ENCODE measurements at regions not wholly inside any gene's neighbourhood (a gene's known extent, or its start where the extent isn't known, plus 50 kb on each side); places are given as distances from the start of the nearest gene placed in this dataset.
"Not testable (repeated sequence)": the region's sequence is repeated elsewhere in the genome, so short reads cannot be mapped to it uniquely, and the experiment has no call there.

DNA sequence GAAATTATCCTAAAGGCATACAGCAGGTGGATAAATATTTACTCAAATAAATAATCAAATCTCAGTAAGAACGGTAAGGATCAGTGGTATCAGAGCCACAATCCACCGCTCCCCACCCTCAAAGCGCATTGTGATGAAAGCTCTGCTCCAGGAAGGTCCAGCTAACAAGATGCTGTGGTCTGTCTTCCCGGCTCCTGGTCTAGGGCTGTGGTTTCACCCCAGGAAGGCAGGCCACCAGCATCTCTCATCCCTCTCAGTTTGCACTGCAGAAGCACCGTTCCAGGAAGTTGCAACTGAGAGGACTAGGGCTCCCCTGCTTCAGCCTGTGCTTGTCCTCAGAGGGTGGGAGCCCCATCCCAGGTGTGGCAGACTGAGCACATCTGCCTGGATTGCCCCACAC lies 86.1 kb upstream of the SAMD11 start:
- H3K14ac ChIP-seq (ENCODE audit: insufficient read length); H3K4ac ChIP-seq (replicated peaks; ENCODE audit: insufficient read length, low read depth, low read length); H4K91ac ChIP-seq (replicated peaks; ENCODE audit: insufficient read length, low read length); H4K8ac ChIP-seq (ENCODE audit: extremely low read depth, insufficient read depth, low read length); H2BK15ac ChIP-seq (ENCODE audit: low read length); FAIRE-seq; H3K18ac ChIP-seq (ENCODE audit: extremely low read depth, low read length); H2BK20ac ChIP-seq (ENCODE audit: low read length); H2AK5ac ChIP-seq (ENCODE audit: low read depth, low read length); DNase-seq (ENCODE audit: low read depth in 1 of 2, low spot score in 2 of 2); H3K79me2 ChIP-seq (ENCODE audit: control insufficient read depth in 1 of 2, insufficient read depth in 2 of 2, low read length in 2 of 2); H3K23me2 ChIP-seq (ENCODE audit: low read depth, low read length); H3K27ac ChIP-seq (ENCODE audit: low read depth, low read length); H3K4me3 ChIP-seq (ENCODE audit: extremely low read depth in 1 of 4, insufficient read depth in 2 of 4, low read depth in 3 of 4, low read length in 4 of 4); H2BK120ac ChIP-seq (replicated peaks; ENCODE audit: low read depth, low read length); H3K36me3 ChIP-seq (ENCODE audit: control insufficient read depth in 2 of 4, insufficient read depth in 4 of 4, low read length in 3 of 4); H2BK12ac ChIP-seq (ENCODE audit: low read depth, low read length); H3K9me3 ChIP-seq (ENCODE audit: insufficient read depth in 2 of 2, low read depth in 1 of 2, low read length in 1 of 2); POLR2A ChIA-PET (ENCODE audit: partially characterized antibody); H4K20me1 ChIP-seq (replicated peaks in 1 of 2; ENCODE audit: control insufficient read depth in 1 of 2, insufficient read depth in 2 of 2, low read length in 2 of 2); H3K56ac ChIP-seq (replicated peaks; ENCODE audit: insufficient read length, low read depth, low read length); H3K23ac ChIP-seq (ENCODE audit: insufficient read length); H3K79me1 ChIP-seq (ENCODE audit: low read depth, low read length); H2AFZ ChIP-seq (ENCODE audit: low read length); H3K9ac ChIP-seq (replicated peaks in 1 of 4; ENCODE audit: extremely low read depth in 1 of 4, low read depth in 3 of 4, low read length in 3 of 4); H3K4me2 ChIP-seq (ENCODE audit: insufficient read depth in 1 of 2, low read depth in 2 of 2, low read length in 2 of 2); H3K4me1 ChIP-seq (replicated peaks in 1 of 4; ENCODE audit: control insufficient read depth in 3 of 4, insufficient read depth in 4 of 4, low read length in 3 of 4); H4K5ac ChIP-seq (ENCODE audit: insufficient read length, low read depth, low read length); H3K27me3 ChIP-seq (replicated peaks in 1 of 4; ENCODE audit: control insufficient read depth in 3 of 4, extremely low read depth in 1 of 4, insufficient read depth in 3 of 4, low read length in 3 of 4); H2BK5ac ChIP-seq (ENCODE audit: low read depth, low read length): not testable (repeated sequence)
- CTCF ChIA-PET (ENCODE audit: partially characterized antibody): interaction anchor here (0.6 kb wide), 1 partner anchor 32 kb away, joined by 3 read pairs; no protein-coding TSS in a partner anchor
- 91% methylated on average over 5 of the region's 5 CpGs; no CpG with 5 or more reads in 1 of the 2 experiments for WGBS, 2 experiments (ENCODE audit: extremely low coverage in 1 of 2, insufficient coverage in 1 of 2, insufficient read length in 1 of 2, insufficient replicate concordance in 2 of 2, low coverage in 1 of 2, low lambda C conversion rate in 2 of 2, missing lambda C conversion rate in 1 of 2)

GRCh38 chr1:838291-838690 lies 85.4 kb upstream of the SAMD11 start:
- DNase-seq (ENCODE audit: low read depth in 1 of 2, low spot score in 2 of 2); H4K20me1 ChIP-seq (replicated peaks in 1 of 2; ENCODE audit: control insufficient read depth in 1 of 2, insufficient read depth in 2 of 2, low read length in 2 of 2); FAIRE-seq; H3K9me3 ChIP-seq (ENCODE audit: insufficient read depth in 2 of 2, low read depth in 1 of 2, low read length in 1 of 2); H2BK20ac ChIP-seq (ENCODE audit: low read length); H2AFZ ChIP-seq (ENCODE audit: low read length); H3K79me2 ChIP-seq (ENCODE audit: control insufficient read depth in 1 of 2, insufficient read depth in 2 of 2, low read length in 2 of 2); H3K4ac ChIP-seq (replicated peaks; ENCODE audit: insufficient read length, low read depth, low read length); POLR2A ChIA-PET (ENCODE audit: partially characterized antibody); H3K4me2 ChIP-seq (ENCODE audit: insufficient read depth in 1 of 2, low read depth in 2 of 2, low read length in 2 of 2); H3K56ac ChIP-seq (replicated peaks; ENCODE audit: insufficient read length, low read depth, low read length); H2BK12ac ChIP-seq (ENCODE audit: low read depth, low read length); H3K14ac ChIP-seq (ENCODE audit: insufficient read length); H4K8ac ChIP-seq (ENCODE audit: extremely low read depth, insufficient read depth, low read length); H3K27me3 ChIP-seq (replicated peaks in 1 of 4; ENCODE audit: control insufficient read depth in 3 of 4, extremely low read depth in 1 of 4, insufficient read depth in 3 of 4, low read length in 3 of 4); CTCF ChIA-PET (ENCODE audit: partially characterized antibody); H2BK5ac ChIP-seq (ENCODE audit: low read depth, low read length); H3K18ac ChIP-seq (ENCODE audit: extremely low read depth, low read length); H2BK15ac ChIP-seq (ENCODE audit: low read length); H2BK120ac ChIP-seq (replicated peaks; ENCODE audit: low read depth, low read length); H3K23ac ChIP-seq (ENCODE audit: insufficient read length); H2AK5ac ChIP-seq (ENCODE audit: low read depth, low read length); H3K36me3 ChIP-seq (ENCODE audit: control insufficient read depth in 2 of 4, insufficient read depth in 4 of 4, low read length in 3 of 4); H4K5ac ChIP-seq (ENCODE audit: insufficient read length, low read depth, low read length); H3K23me2 ChIP-seq (ENCODE audit: low read depth, low read length); H3K9ac ChIP-seq (replicated peaks in 1 of 4; ENCODE audit: extremely low read depth in 1 of 4, low read depth in 3 of 4, low read length in 3 of 4); H3K79me1 ChIP-seq (ENCODE audit: low read depth, low read length); H3K4me3 ChIP-seq (ENCODE audit: extremely low read depth in 1 of 4, insufficient read depth in 2 of 4, low read depth in 3 of 4, low read length in 4 of 4); H4K91ac ChIP-seq (replicated peaks; ENCODE audit: insufficient read length, low read length); H3K4me1 ChIP-seq (replicated peaks in 1 of 4; ENCODE audit: control insufficient read depth in 3 of 4, insufficient read depth in 4 of 4, low read length in 3 of 4); H3K27ac ChIP-seq (ENCODE audit: low read depth, low read length): not testable (repeated sequence)
- WGBS, 2 experiments (ENCODE audit: extremely low coverage in 1 of 2, insufficient coverage in 1 of 2, insufficient read length in 1 of 2, insufficient replicate concordance in 2 of 2, low coverage in 1 of 2, low lambda C conversion rate in 2 of 2, missing lambda C conversion rate in 1 of 2): 77% methylated on average over 5 of the region's 5 CpGs; no CpG with 5 or more reads in 1 of the 2 experiments

Data from H1 (cell line).